Activated CD4-positive, alpha-beta T cell treated with anti-CD3 and anti-CD28 coated beads, Interleukin-2, amount 50 U/mL, for 24 hours (primary cell): ENCODE measurements at regions not wholly inside any gene's neighbourhood (a gene's known extent, or its start where the extent isn't known, plus 50 kb on each side); places are given as distances from the start of the nearest gene placed in this dataset.
"Not testable (repeated sequence)": the region's sequence is repeated elsewhere in the genome, so short reads cannot be mapped to it uniquely, and the experiment has no call there.

Experiments used
- DNase-seq, 2 donors: peaks; one replicate each; pipeline ENCODE4 v3.0.0-alpha.2; 2020; ENCODE audit warnings: low read depth in 1 of 2, low spot score in 1 of 2

- DNase-seq, result no peak
Measured at GRCh38 chr10:15430969-15431771, 60.1 kb upstream of the FAM171A1 start.

- DNase-seq, result no peak
Measured at GRCh38 chr10:15428681-15429080, 57.6 kb upstream of the FAM171A1 start.

GRCh38 chr10:15427843-15428414 lies 56.8 kb upstream of the FAM171A1 start:
- DNase-seq, result no peak

GRCh38 chr10:15426558-15426957 lies 55.5 kb upstream of the FAM171A1 start:
- DNase-seq, result no peak

DNA sequence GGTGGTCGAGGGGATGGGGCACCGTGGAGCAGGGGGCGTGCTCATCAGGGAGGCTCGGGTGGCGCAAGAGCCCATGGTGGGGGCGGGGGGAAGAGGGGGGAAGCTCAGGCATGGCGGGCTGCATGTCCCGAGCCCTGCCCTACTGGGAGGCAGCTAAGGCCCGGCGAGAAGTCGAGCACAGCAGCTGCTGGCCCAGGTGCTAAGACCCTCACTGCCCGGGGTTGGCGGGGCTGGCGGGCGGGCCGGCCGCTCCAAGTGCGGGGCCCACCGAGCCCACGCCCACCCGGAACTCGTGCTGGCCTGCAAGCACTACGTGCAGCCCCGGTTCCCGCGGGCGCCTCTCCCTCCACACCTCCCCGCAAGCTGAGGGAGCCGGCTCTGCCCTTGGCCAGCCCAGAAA lies 55.0 kb upstream of the FAM171A1 start:
- DNase-seq, result no peak

DNA sequence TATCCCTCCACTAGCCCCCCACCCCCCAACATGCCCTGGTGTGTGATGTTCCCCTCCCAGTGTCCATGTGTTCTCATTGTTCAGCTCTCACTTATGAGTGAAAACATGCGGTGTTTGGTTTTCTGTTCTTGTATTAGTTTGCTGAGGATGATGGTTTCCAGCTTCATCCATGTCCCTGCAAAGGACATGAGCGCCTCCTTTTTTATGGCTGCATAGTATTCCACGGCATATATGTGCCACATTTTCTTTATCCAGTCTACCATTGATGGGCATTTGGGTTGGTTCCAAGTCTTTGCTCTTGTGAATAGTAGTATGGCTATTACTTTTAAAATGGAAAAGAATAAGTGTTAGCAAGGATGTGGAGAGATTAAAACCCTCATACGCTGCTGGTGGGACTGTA lies 50.8 kb upstream of the FAM171A1 start:
- DNase-seq, result not testable (repeated sequence)
